ENCODE measurements at regions not wholly inside any gene's neighbourhood (a gene's known extent, or its start where the extent isn't known, plus 50 kb on each side); places are given as distances from the start of the nearest gene placed in this dataset.
"Not testable (repeated sequence)": the region's sequence is repeated elsewhere in the genome, so short reads cannot be mapped to it uniquely, and the experiment has no call there.

- no peak for DNase-seq
- Mint-ChIP-seq H3K9me3 (ENCODE audit: low read depth) (no peaks in the 10 kb centered on the region), H3K4me3 (no peak overlapping the region), H3K36me3 (no peaks in the 10 kb centered on the region), H3K27me3 (no peaks in the 10 kb centered on the region), H3K4me1 (no peaks in the 10 kb centered on the region), H3K27ac (no peak overlapping the region)
- no peak for ATAC-seq
- CTCF ChIA-PET: no interaction called here
Measured at GRCh38 chr14:22383515-22384166, 205.4 kb downstream of the DAD1 start.

- no peaks in the 10 kb centered on the region for H3K9me3 Mint-ChIP-seq (ENCODE audit: low read depth)
- H3K27me3 Mint-ChIP-seq: no peaks in the 10 kb centered on the region
Measured at GRCh38 chr14:22382955-22383354, 206.1 kb downstream of the DAD1 start.

GRCh38 chr14:22382395-22382794 lies 206.6 kb downstream of the DAD1 start:
- H3K4me3 Mint-ChIP-seq: no peak overlapping the region
- CTCF ChIA-PET: no interaction called here
- no peak overlapping the region for H3K27ac Mint-ChIP-seq

More at GRCh38 chr14:22382955-22383354, 206.1 kb downstream of the DAD1 start:
- CTCF ChIA-PET: no interaction called here
- H3K27ac Mint-ChIP-seq: no peak overlapping the region
- DNase-seq (no peak), ATAC-seq (no peak)
- no peaks in the 10 kb centered on the region for H3K36me3 Mint-ChIP-seq
- H3K4me3 Mint-ChIP-seq: no peak overlapping the region
- H3K4me1 Mint-ChIP-seq: no peaks in the 10 kb centered on the region

GRCh38 chr14:22381766-22382165 lies 207.3 kb downstream of the DAD1 start:
- Mint-ChIP-seq H3K27ac (no peak overlapping the region), H3K27me3 (no peaks in the 10 kb centered on the region), H3K4me3 (no peak overlapping the region), H3K36me3 (no peaks in the 10 kb centered on the region), H3K9me3 (ENCODE audit: low read depth) (no peaks in the 10 kb centered on the region), H3K4me1 (no peaks in the 10 kb centered on the region)
- DNase-seq (no peak), ATAC-seq (no peak)
- CTCF ChIA-PET: no interaction called here

More at GRCh38 chr14:22382395-22382794, 206.6 kb downstream of the DAD1 start:
- ATAC-seq: no peak
- Mint-ChIP-seq H3K9me3 (ENCODE audit: low read depth) (no peaks in the 10 kb centered on the region), H3K4me1 (no peaks in the 10 kb centered on the region), H3K36me3 (no peaks in the 10 kb centered on the region), H3K27me3 (no peaks in the 10 kb centered on the region)
- no peak for DNase-seq

GRCh38 chr14:22381408-22381760 lies 207.6 kb downstream of the DAD1 start:
- DNase-seq (no peak), ATAC-seq (no peak)
- H3K27ac Mint-ChIP-seq: no peak overlapping the region
- H3K4me3 Mint-ChIP-seq: no peak overlapping the region
- H3K4me1 Mint-ChIP-seq: no peaks in the 10 kb centered on the region
- CTCF ChIA-PET: no interaction called here
- H3K9me3 Mint-ChIP-seq (ENCODE audit: low read depth): no peaks in the 10 kb centered on the region
- no peaks in the 10 kb centered on the region for H3K36me3 Mint-ChIP-seq
- H3K27me3 Mint-ChIP-seq: no peaks in the 10 kb centered on the region

- Mint-ChIP-seq H3K4me3 (no peak overlapping the region), H3K36me3 (no peaks in the 10 kb centered on the region), H3K4me1 (no peaks in the 10 kb centered on the region), H3K9me3 (ENCODE audit: low read depth) (no peaks in the 10 kb centered on the region), H3K27ac (no peak overlapping the region), H3K27me3 (no peaks in the 10 kb centered on the region)
- DNase-seq (no peak), ATAC-seq (no peak)
- CTCF ChIA-PET: no interaction called here
Measured at GRCh38 chr14:22380571-22381407, 208.2 kb downstream of the DAD1 start.

GRCh38 chr14:22379727-22380126 lies 209.3 kb downstream of the DAD1 start:
- H3K36me3 Mint-ChIP-seq: no peaks in the 10 kb centered on the region
- H3K27me3 Mint-ChIP-seq: no peaks in the 10 kb centered on the region
- no peaks in the 10 kb centered on the region for H3K9me3 Mint-ChIP-seq (ENCODE audit: low read depth)
- ATAC-seq: no peak
- H3K4me3 Mint-ChIP-seq: no peak overlapping the region
- H3K27ac Mint-ChIP-seq: no peak overlapping the region
- H3K4me1 Mint-ChIP-seq: no peaks in the 10 kb centered on the region
- DNase-seq: no peak
- CTCF ChIA-PET: no interaction called here

- H3K27ac Mint-ChIP-seq: no peak overlapping the region
- no peaks in the 10 kb centered on the region for H3K9me3 Mint-ChIP-seq (ENCODE audit: low read depth)
- ATAC-seq (no peak), DNase-seq (no peak)
- H3K27me3 Mint-ChIP-seq: no peaks in the 10 kb centered on the region
- CTCF ChIA-PET: no interaction called here
- no peaks in the 10 kb centered on the region for H3K36me3 Mint-ChIP-seq
- no peaks in the 10 kb centered on the region for H3K4me1 Mint-ChIP-seq
- no peak overlapping the region for H3K4me3 Mint-ChIP-seq
Measured at GRCh38 chr14:22378181-22378580, 210.8 kb downstream of the DAD1 start.

- Mint-ChIP-seq H3K4me1 (no peaks in the 10 kb centered on the region), H3K27me3 (no peaks in the 10 kb centered on the region), H3K9me3 (ENCODE audit: low read depth) (no peaks in the 10 kb centered on the region), H3K27ac (no peak overlapping the region), H3K36me3 (no peaks in the 10 kb centered on the region), H3K4me3 (no peak overlapping the region)
- CTCF ChIA-PET: no interaction called here
- DNase-seq (no peak), ATAC-seq (no peak)
Measured at GRCh38 chr14:22375321-22375930, 213.6 kb downstream of the DAD1 start.

GRCh38 chr14:22370084-22370847 lies 218.8 kb downstream of the DAD1 start:
- H3K27ac Mint-ChIP-seq: no peak overlapping the region
- H3K4me1 Mint-ChIP-seq: no peaks in the 10 kb centered on the region
- DNase-seq (no peak), ATAC-seq (no peak)
- H3K4me3 Mint-ChIP-seq: no peak overlapping the region
- no peaks in the 10 kb centered on the region for H3K9me3 Mint-ChIP-seq (ENCODE audit: low read depth)
- no peaks in the 10 kb centered on the region for H3K27me3 Mint-ChIP-seq
- H3K36me3 Mint-ChIP-seq: no peaks in the 10 kb centered on the region
- CTCF ChIA-PET: no interaction called here

- Mint-ChIP-seq H3K4me3 (no peak overlapping the region), H3K9me3 (ENCODE audit: low read depth) (no peaks in the 10 kb centered on the region), H3K27ac (no peak overlapping the region), H3K36me3 (no peaks in the 10 kb centered on the region), H3K27me3 (no peaks in the 10 kb centered on the region), H3K4me1 (no peaks in the 10 kb centered on the region)
- ATAC-seq (no peak), DNase-seq (no peak)
- CTCF ChIA-PET: no interaction called here
Measured at GRCh38 chr14:22358726-22359125, 230.3 kb downstream of the DAD1 start.

GRCh38 chr14:22349281-22349680 lies 239.7 kb downstream of the DAD1 start:
- CTCF ChIA-PET; H3K27me3 Mint-ChIP-seq; H3K27ac Mint-ChIP-seq; H3K4me3 Mint-ChIP-seq; ATAC-seq; DNase-seq; H3K9me3 Mint-ChIP-seq (ENCODE audit: low read depth); H3K36me3 Mint-ChIP-seq; H3K4me1 Mint-ChIP-seq: not testable (repeated sequence)

GRCh38 chr14:22344673-22345072 lies 244.4 kb downstream of the DAD1 start:
- DNase-seq: no peak
- H3K4me3 Mint-ChIP-seq: no peak overlapping the region
- H3K27me3 Mint-ChIP-seq: no peaks in the 10 kb centered on the region
- H3K27ac Mint-ChIP-seq: no peak overlapping the region
- CTCF ChIA-PET: no interaction called here
- H3K36me3 Mint-ChIP-seq: no peaks in the 10 kb centered on the region
- no peaks in the 10 kb centered on the region for H3K9me3 Mint-ChIP-seq (ENCODE audit: low read depth)
- no peak for ATAC-seq
- no peaks in the 10 kb centered on the region for H3K4me1 Mint-ChIP-seq

Measured in activated CD8-positive, alpha-beta memory T cell treated with anti-CD3 and anti-CD28 coated beads, Interleukin-2, amount 10 ng/mL, durations not matched to agents 7 days and 5 days (primary cell).